Esophagus muscularis mucosa (tissue), 4 donors: ENCODE measurements at regions not wholly inside any gene's neighbourhood (a gene's known extent, or its start where the extent isn't known, plus 50 kb on each side); places are given as distances from the start of the nearest gene placed in this dataset.

Experiments used
- CTCF ChIP-seq, 3 experiments: fragments of 200-600 bp in 2 of 3; fragments of 450-650 bp in 1 of 3; sonication (generic) in 2 of 3; IDR thresholded peaks; one replicate each; pipeline ENCODE4 v1.5.1; 2017 to 2019; ENCODE audit warnings: antibody characterized with exemption in 3 of 3, mild to moderate bottlenecking in 2 of 3, moderate library complexity in 1 of 3
- EP300 ChIP-seq: sonication (generic); formaldehyde crosslinking; IDR thresholded peaks from one replicate; pipeline ENCODE4 v1.6.1; 2017; ENCODE audit warnings: antibody characterized with exemption
- POLR2A ChIP-seq: fragments of 450-650 bp; IDR thresholded peaks from one replicate; pipeline ENCODE4 v1.6.1; 2017; ENCODE audit warnings: antibody characterized with exemption, moderate library complexity, mild to moderate bottlenecking, low read depth
- POLR2AphosphoS5 ChIP-seq, 2 donors: sonication (generic); formaldehyde crosslinking; IDR thresholded peaks; one replicate each; pipeline ENCODE4 v1.6.1; 2017; ENCODE audit warnings: antibody characterized with exemption in 2 of 2

- TF ChIP-seq CTCF (IDR thresholded peaks at IDR 0.05) (no peak), EP300 (no peak), POLR2A (no peak), POLR2AphosphoS5 (IDR thresholded peaks at IDR 0.05) (no peak)
Observed at GRCh38 chr12:115044073-115044472, 360.1 kb upstream of the TBX3 start.
